ENCODE measurements at regions not wholly inside any gene's neighbourhood (a gene's known extent, or its start where the extent isn't known, plus 50 kb on each side); places are given as distances from the start of the nearest gene placed in this dataset.

- no peak overlapping the region for H3K4me3 ChIP-seq (ENCODE audit: low read length, poor library complexity, severe bottlenecking)
- no peaks in the 10 kb centered on the region for H3K36me3 ChIP-seq (ENCODE audit: insufficient read depth, low read length)
- TF ChIP-seq EZH2phosphoT487 (IDR thresholded peaks at IDR 0.05; ENCODE audit: borderline replicate concordance) = no peak
- TF ChIP-seq CTCF (conservative IDR thresholded peaks at IDR 0.05; ENCODE audit: low read length) = no peak
- H3K27me3 ChIP-seq (ENCODE audit: insufficient read depth, low read length, poor library complexity, severe bottlenecking) = no peaks in the 10 kb centered on the region
- no peak overlapping the region for H2AFZ ChIP-seq (ENCODE audit: low read length)
- no peaks in the 10 kb centered on the region for H3K4me1 ChIP-seq (ENCODE audit: insufficient read depth, low read length, poor library complexity, severe bottlenecking)
- no peaks in the 10 kb centered on the region for H3K79me2 ChIP-seq (ENCODE audit: insufficient read depth, low read length)
- peaks cover 4% of the 10 kb centered on the region; the same call in 1 of the 2 replicates for H3K9me3 ChIP-seq (ENCODE audit: insufficient read depth, low read depth, low read length)
- H3K4me2 ChIP-seq (ENCODE audit: low read depth, low read length, poor library complexity, severe bottlenecking) = no peak overlapping the region
- no peaks in the 10 kb centered on the region for H4K20me1 ChIP-seq (ENCODE audit: insufficient read depth, low read length, poor library complexity, severe bottlenecking)
- H3F3A ChIP-seq (ENCODE audit: low read depth) = no peaks in the 10 kb centered on the region
- no peaks in the 10 kb centered on the region for H3K9me2 ChIP-seq (replicated peaks; ENCODE audit: low read depth, low read length)
- H3K9ac ChIP-seq (ENCODE audit: low read depth, low read length, poor library complexity, severe bottlenecking) = no peak overlapping the region
These were observed 143.6 kb upstream of the SLC16A7 start for GRCh38 chr12:59452259-59452658.

- Histone ChIP-seq H3K27me3 (ENCODE audit: insufficient read depth, low read length, poor library complexity, severe bottlenecking) (no peaks in the 10 kb centered on the region), H2AFZ (ENCODE audit: low read length) (no peak overlapping the region), H3K79me2 (ENCODE audit: insufficient read depth, low read length) (no peaks in the 10 kb centered on the region), H3K4me1 (ENCODE audit: insufficient read depth, low read length, poor library complexity, severe bottlenecking) (no peaks in the 10 kb centered on the region), H3K9me3 (ENCODE audit: insufficient read depth, low read depth, low read length) (peaks cover 4% of the 10 kb centered on the region; the same call in 1 of the 2 replicates), H3K9ac (ENCODE audit: low read depth, low read length, poor library complexity, severe bottlenecking) (no peak overlapping the region), H4K20me1 (ENCODE audit: insufficient read depth, low read length, poor library complexity, severe bottlenecking) (no peaks in the 10 kb centered on the region), H3F3A (ENCODE audit: low read depth) (no peaks in the 10 kb centered on the region), H3K36me3 (ENCODE audit: insufficient read depth, low read length) (no peaks in the 10 kb centered on the region), H3K4me3 (ENCODE audit: low read length, poor library complexity, severe bottlenecking) (no peak overlapping the region), H3K4me2 (ENCODE audit: low read depth, low read length, poor library complexity, severe bottlenecking) (no peak overlapping the region), H3K9me2 (replicated peaks; ENCODE audit: low read depth, low read length) (no peaks in the 10 kb centered on the region)
- no peak for TF ChIP-seq EZH2phosphoT487 (IDR thresholded peaks at IDR 0.05; ENCODE audit: borderline replicate concordance)
- TF ChIP-seq CTCF (conservative IDR thresholded peaks at IDR 0.05; ENCODE audit: low read length) = no peak
These were observed 149.7 kb upstream of the SLC16A7 start for GRCh38 chr12:59446116-59446515.

- Histone ChIP-seq H3K27me3 (ENCODE audit: insufficient read depth, low read length, poor library complexity, severe bottlenecking) (no peaks in the 10 kb centered on the region), H2AFZ (ENCODE audit: low read length) (no peak overlapping the region), H4K20me1 (ENCODE audit: insufficient read depth, low read length, poor library complexity, severe bottlenecking) (no peaks in the 10 kb centered on the region), H3F3A (ENCODE audit: low read depth) (no peaks in the 10 kb centered on the region), H3K36me3 (ENCODE audit: insufficient read depth, low read length) (no peaks in the 10 kb centered on the region), H3K9me2 (replicated peaks; ENCODE audit: low read depth, low read length) (no peaks in the 10 kb centered on the region), H3K4me3 (ENCODE audit: low read length, poor library complexity, severe bottlenecking) (no peak overlapping the region), H3K9ac (ENCODE audit: low read depth, low read length, poor library complexity, severe bottlenecking) (no peak overlapping the region), H3K9me3 (ENCODE audit: insufficient read depth, low read depth, low read length) (peaks cover 4% of the 10 kb centered on the region; the same call in 1 of the 2 replicates), H3K4me1 (ENCODE audit: insufficient read depth, low read length, poor library complexity, severe bottlenecking) (no peaks in the 10 kb centered on the region), H3K4me2 (ENCODE audit: low read depth, low read length, poor library complexity, severe bottlenecking) (no peak overlapping the region), H3K79me2 (ENCODE audit: insufficient read depth, low read length) (no peaks in the 10 kb centered on the region)
- TF ChIP-seq EZH2phosphoT487 (IDR thresholded peaks at IDR 0.05; ENCODE audit: borderline replicate concordance) (no peak), CTCF (conservative IDR thresholded peaks at IDR 0.05; ENCODE audit: low read length) (peak; percentile 68)
These were observed 150.9 kb upstream of the SLC16A7 start for GRCh38 chr12:59444932-59445331.
